ENCODE measurements at regions not wholly inside any gene's neighbourhood (a gene's known extent, or its start where the extent isn't known, plus 50 kb on each side); places are given as distances from the start of the nearest gene placed in this dataset.

DNA sequence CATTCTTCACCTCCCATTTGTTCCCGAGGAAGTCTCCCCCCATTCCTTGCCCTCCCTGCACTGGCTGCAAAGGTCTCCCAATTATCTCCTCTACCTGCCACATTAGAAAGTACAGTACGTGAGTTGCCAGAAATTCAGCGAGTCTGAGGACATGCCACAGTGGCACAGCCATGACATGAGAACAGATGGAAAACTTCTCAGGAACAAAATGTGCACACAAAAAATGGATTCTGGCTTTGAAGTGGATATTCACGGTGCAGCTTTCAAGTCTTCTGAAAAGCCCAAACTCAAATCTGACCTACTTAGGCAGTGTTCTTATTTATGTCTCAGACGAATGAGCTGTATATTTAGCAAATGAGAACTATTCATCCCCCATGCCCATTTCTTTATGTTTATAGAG lies 269.1 kb upstream of the ARID1B start:
- no peaks in the 10 kb centered on the region for H3K9me3 Mint-ChIP-seq
- H3K27me3 Mint-ChIP-seq (ENCODE audit: low read depth) = peaks cover 45% of the 10 kb centered on the region
- no peaks in the 10 kb centered on the region for H3K36me3 Mint-ChIP-seq
- no peak overlapping the region for H3K4me3 Mint-ChIP-seq
- H3K4me1 Mint-ChIP-seq = no peaks in the 10 kb centered on the region
- TF ChIP-seq, protein P1, sequence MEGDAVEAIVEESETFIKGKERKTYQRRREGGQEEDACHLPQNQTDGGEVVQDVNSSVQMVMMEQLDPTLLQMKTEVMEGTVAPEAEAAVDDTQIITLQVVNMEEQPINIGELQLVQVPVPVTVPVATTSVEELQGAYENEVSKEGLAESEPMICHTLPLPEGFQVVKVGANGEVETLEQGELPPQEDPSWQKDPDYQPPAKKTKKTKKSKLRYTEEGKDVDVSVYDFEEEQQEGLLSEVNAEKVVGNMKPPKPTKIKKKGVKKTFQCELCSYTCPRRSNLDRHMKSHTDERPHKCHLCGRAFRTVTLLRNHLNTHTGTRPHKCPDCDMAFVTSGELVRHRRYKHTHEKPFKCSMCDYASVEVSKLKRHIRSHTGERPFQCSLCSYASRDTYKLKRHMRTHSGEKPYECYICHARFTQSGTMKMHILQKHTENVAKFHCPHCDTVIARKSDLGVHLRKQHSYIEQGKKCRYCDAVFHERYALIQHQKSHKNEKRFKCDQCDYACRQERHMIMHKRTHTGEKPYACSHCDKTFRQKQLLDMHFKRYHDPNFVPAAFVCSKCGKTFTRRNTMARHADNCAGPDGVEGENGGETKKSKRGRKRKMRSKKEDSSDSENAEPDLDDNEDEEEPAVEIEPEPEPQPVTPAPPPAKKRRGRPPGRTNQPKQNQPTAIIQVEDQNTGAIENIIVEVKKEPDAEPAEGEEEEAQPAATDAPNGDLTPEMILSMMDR (IDR thresholded peaks at IDR 0.05; ENCODE audit: unreplicated experiment) = no peak
- H3K27ac Mint-ChIP-seq = no peak overlapping the region
- DNase-seq (ENCODE audit: low spot score in 2 of 2, unreplicated experiment in 2 of 2) = no peak

DNA sequence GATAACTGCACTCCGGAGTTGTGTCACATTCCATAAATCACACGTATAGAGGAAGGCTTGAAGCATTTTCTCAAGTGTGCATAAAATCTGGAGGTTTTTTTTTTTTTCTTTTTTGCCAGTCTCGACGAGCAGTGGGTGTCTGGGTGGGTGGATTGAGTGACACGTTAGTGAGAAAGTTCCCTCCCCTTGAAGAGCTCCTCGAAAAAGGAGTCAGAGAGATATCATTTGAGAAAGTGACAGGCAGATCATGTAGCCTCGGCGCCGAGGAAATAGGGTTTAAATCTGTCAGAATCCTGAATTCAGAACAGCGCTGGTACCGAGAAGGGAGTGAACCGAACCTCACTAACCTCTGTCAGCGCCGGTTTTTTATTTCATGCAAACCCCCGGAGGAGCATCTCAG lies 269.5 kb upstream of the ARID1B start:
- Mint-ChIP-seq H3K4me1 (no peaks in the 10 kb centered on the region), H3K4me3 (no peak overlapping the region), H3K27ac (no peak overlapping the region), H3K9me3 (no peaks in the 10 kb centered on the region), H3K36me3 (no peaks in the 10 kb centered on the region), H3K27me3 (ENCODE audit: low read depth) (peaks cover 45% of the 10 kb centered on the region)
- TF ChIP-seq, protein P1 (IDR thresholded peaks at IDR 0.05; ENCODE audit: unreplicated experiment) = no peak
- DNase-seq (ENCODE audit: low spot score in 2 of 2, unreplicated experiment in 2 of 2) = no peak

DNA sequence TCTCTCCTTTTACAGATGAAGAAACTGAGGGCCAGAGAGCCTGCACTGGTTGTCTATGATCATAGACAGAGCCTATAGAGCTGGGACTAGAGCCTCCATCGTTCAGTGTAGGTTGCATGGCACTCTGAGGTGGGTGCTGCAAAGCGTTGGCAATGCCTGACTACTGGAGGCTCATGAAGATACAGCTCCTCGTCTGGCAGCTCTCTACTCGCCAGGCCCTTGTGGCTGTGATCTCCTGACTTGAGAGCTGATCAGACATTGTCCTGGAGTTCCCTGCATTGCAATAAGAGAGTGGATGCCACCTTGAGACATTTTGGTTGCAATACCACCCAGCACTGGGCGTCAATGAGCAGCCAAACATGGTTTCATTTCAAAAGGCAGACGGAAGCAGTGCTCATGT lies 270.1 kb upstream of the ARID1B start:
- Mint-ChIP-seq H3K4me3 (no peak overlapping the region), H3K27ac (no peak overlapping the region), H3K36me3 (no peaks in the 10 kb centered on the region), H3K27me3 (ENCODE audit: low read depth) (peaks cover 42% of the 10 kb centered on the region), H3K4me1 (no peaks in the 10 kb centered on the region), H3K9me3 (no peaks in the 10 kb centered on the region)
- no peak for DNase-seq (ENCODE audit: low spot score in 2 of 2, unreplicated experiment in 2 of 2)
- TF ChIP-seq, protein P1 (IDR thresholded peaks at IDR 0.05; ENCODE audit: unreplicated experiment) = no peak

DNA sequence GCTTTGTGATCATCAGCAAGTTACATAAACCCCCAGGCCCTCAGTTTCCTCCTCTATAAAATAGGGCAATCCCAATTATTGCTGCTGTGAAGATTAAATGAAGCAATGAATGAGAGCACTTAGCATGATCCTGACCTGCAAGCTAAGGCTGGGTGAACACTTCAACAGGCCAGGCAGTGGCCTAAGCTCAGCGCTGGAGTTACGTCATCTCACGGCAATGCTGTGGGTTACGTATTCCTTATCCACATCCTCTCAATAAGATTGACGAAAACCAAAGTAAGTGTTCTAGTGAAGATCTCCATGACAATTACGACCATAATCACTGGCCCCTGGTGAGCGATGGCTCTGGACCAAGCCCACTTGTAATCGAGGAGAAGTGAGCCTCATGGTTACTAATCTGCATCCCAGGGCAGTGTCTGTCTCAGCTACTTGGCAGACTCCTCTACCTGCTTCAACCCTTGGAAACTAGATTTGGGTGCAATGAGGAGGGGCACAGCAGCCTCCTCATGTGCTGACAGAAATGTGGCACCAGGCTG lies 274.1 kb upstream of the ARID1B start:
- TF ChIP-seq, protein P1 (IDR thresholded peaks at IDR 0.05; ENCODE audit: unreplicated experiment) = no peak
- no peaks in the 10 kb centered on the region for H3K9me3 Mint-ChIP-seq
- DNase-seq (ENCODE audit: low spot score in 2 of 2, unreplicated experiment in 2 of 2) = no peak
- no peaks in the 10 kb centered on the region for H3K4me1 Mint-ChIP-seq
- no peak overlapping the region for H3K27ac Mint-ChIP-seq
- peaks cover 14% of the 10 kb centered on the region for H3K27me3 Mint-ChIP-seq (ENCODE audit: low read depth)
- H3K4me3 Mint-ChIP-seq = no peak overlapping the region
- no peaks in the 10 kb centered on the region for H3K36me3 Mint-ChIP-seq

DNA sequence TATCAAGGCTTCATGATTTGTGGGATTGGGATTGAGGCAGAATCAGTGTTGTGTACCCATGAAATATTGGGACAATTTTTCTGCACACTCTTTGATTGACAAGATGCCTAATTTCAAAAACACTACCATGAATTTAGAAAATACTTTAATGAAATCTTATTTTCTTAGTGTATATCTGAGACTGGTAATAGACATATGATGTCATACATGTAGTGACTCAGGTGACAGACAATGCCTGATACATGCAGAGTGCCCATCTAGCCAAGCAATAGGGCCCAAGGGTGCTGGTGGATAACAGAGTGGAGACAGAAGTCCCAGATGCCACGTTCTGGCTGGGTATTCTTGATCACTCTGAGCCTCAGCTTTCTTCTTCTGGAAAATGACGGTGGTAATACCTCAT lies 279.6 kb upstream of the ARID1B start:
- TF ChIP-seq, protein P1 (IDR thresholded peaks at IDR 0.05; ENCODE audit: unreplicated experiment) = no peak
- Mint-ChIP-seq H3K4me3 (no peak overlapping the region), H3K27me3 (ENCODE audit: low read depth) (peaks cover 7% of the 10 kb centered on the region), H3K27ac (no peak overlapping the region), H3K4me1 (no peaks in the 10 kb centered on the region), H3K36me3 (no peaks in the 10 kb centered on the region), H3K9me3 (peaks cover 2% of the 10 kb centered on the region)
- no peak for DNase-seq (ENCODE audit: low spot score in 2 of 2, unreplicated experiment in 2 of 2)

DNA sequence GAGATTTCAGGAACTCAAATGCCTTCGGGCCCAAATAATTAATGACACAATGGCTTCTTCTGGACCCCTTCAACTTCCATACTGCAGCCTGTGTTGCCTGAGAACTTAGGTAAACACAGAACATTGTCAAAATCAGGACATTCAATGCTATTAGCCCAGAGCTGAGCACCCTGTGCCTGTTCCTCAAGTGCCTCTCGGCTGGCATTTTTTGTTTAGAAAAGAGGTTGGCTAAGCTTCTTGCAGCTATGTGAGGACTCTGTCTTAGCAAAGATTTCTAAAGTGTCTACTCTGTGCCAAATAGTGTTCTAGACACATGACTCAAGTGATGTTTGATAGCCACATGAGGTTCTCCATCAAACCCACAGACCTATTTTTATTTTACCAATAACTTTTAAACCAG lies 289.3 kb upstream of the ARID1B start:
- peaks cover 33% of the 10 kb centered on the region for H3K9me3 Mint-ChIP-seq
- no peaks in the 10 kb centered on the region for H3K36me3 Mint-ChIP-seq
- TF ChIP-seq, protein P1 (IDR thresholded peaks at IDR 0.05; ENCODE audit: unreplicated experiment) = no peak
- no peak for DNase-seq (ENCODE audit: low spot score in 2 of 2, unreplicated experiment in 2 of 2)
- no peaks in the 10 kb centered on the region for H3K4me1 Mint-ChIP-seq
- no peak overlapping the region for H3K4me3 Mint-ChIP-seq
- no peaks in the 10 kb centered on the region for H3K27me3 Mint-ChIP-seq (ENCODE audit: low read depth)
- H3K27ac Mint-ChIP-seq = no peak overlapping the region

All from mesothelial cell of epicardium (in vitro differentiated cells).